ENCODE measurements at regions not wholly inside any gene's neighbourhood (a gene's known extent, or its start where the extent isn't known, plus 50 kb on each side); places are given as distances from the start of the nearest gene placed in this dataset.
A peak's percentile ranks its signal among the peaks of the same experiment; 100 is the strongest.

DNA sequence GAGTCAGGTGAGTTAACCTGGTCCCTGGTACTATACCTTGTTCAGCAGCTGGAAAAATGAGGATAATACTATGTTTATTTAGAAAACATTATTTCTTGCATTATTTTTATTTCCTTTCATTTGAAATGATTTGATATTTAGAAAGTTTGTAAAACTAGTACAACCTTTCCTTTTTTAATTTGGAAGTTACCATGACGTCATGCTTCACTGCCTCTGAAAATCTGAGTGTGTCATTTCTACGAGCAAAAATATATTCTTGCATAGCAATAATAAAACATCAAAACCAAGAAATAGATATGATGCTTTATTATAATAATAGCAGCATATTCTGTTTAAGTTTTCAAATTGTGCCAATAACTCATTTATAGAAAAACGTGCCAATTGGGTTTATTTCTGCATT lies 1445.0 kb upstream of the RAG2 start:
- H3K4me3 ChIP-seq (ENCODE audit: low read depth, low read length), result no peak overlapping the region
- Mint-ChIP-seq H3K27me3 (no peaks in the 10 kb centered on the region), H3K9me3 (peaks cover 0 to 10% (median 3%) of the 10 kb centered on the region in 7 donors), H3K36me3 (no peaks in the 10 kb centered on the region), H3K4me1 (no peaks in the 10 kb centered on the region), H3K27ac (no peak overlapping the region), H3K4me3 (no peak overlapping the region)
- H3K4me1 ChIP-seq (ENCODE audit: control insufficient read depth, insufficient read depth, low read length, poor library complexity, severe bottlenecking), result no peaks in the 10 kb centered on the region
- no peak overlapping the region for H3K27ac ChIP-seq (ENCODE audit: insufficient read depth, low read length, poor library complexity, severe bottlenecking)
- DNase-seq, result no peak
- no peak for ATAC-seq (ENCODE audit: low read depth in 2 of 2)
- no peaks in the 10 kb centered on the region for H3K27me3 ChIP-seq (ENCODE audit: control insufficient read depth, insufficient read depth, low read length)
- H3K36me3 ChIP-seq (ENCODE audit: control insufficient read depth, insufficient read depth, low read length), result no peaks in the 10 kb centered on the region
- H3K9me3 ChIP-seq (ENCODE audit: control insufficient read depth in 2 of 2, low read length in 2 of 2), result peaks cover 4 to 5% of the 10 kb centered on the region in 2 experiments

DNA sequence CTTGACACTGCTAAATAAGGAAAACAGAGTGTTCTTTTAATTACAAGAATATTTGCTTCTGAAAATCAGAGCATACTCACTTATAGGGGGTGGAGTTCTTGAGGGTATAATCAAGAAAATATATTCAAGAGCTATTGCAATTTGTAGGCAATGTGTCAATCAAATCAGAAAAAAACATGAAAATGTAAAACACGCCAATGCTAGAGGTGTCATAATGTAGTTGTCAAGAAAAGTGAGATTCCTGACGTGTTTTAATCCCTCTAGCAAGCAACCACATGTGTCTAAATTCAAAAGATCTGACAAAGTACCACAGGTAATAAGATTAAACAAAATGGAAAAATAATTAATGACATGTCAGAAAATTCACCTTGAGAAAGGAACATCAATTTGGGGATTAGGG lies 1440.7 kb upstream of the RAG2 start:
- H3K4me3 ChIP-seq (ENCODE audit: low read depth, low read length), result no peak overlapping the region
- Mint-ChIP-seq H3K27me3 (no peaks in the 10 kb centered on the region), H3K36me3 (no peaks in the 10 kb centered on the region), H3K27ac (no peak overlapping the region), H3K9me3 (peaks cover 8 to 19% (median 10%) of the 10 kb centered on the region in 7 donors), H3K4me3 (no peak overlapping the region), H3K4me1 (no peaks in the 10 kb centered on the region)
- H3K36me3 ChIP-seq (ENCODE audit: control insufficient read depth, insufficient read depth, low read length), result no peaks in the 10 kb centered on the region
- peaks cover 2 to 4% of the 10 kb centered on the region in 2 experiments for H3K9me3 ChIP-seq (ENCODE audit: control insufficient read depth in 2 of 2, low read length in 2 of 2)
- no peak overlapping the region for H3K27ac ChIP-seq (ENCODE audit: insufficient read depth, low read length, poor library complexity, severe bottlenecking)
- no peak for ATAC-seq (ENCODE audit: low read depth in 2 of 2)
- no peaks in the 10 kb centered on the region for H3K4me1 ChIP-seq (ENCODE audit: control insufficient read depth, insufficient read depth, low read length, poor library complexity, severe bottlenecking)
- no peaks in the 10 kb centered on the region for H3K27me3 ChIP-seq (ENCODE audit: control insufficient read depth, insufficient read depth, low read length)
- no peak for DNase-seq

- no peak overlapping the region for H3K27ac Mint-ChIP-seq
- H3K27ac ChIP-seq (ENCODE audit: insufficient read depth, low read length, poor library complexity, severe bottlenecking), result no peak overlapping the region
- H3K27me3 Mint-ChIP-seq, result no peaks in the 10 kb centered on the region
- no peaks in the 10 kb centered on the region for H3K27me3 ChIP-seq (ENCODE audit: control insufficient read depth, insufficient read depth, low read length)
- no peak for DNase-seq
- no peak for ATAC-seq (ENCODE audit: low read depth in 2 of 2)
- H3K4me3 ChIP-seq (ENCODE audit: low read depth, low read length), result no peak overlapping the region
- no peaks in the 10 kb centered on the region for H3K36me3 Mint-ChIP-seq
- H3K4me3 Mint-ChIP-seq, result no peak overlapping the region
- H3K36me3 ChIP-seq (ENCODE audit: control insufficient read depth, insufficient read depth, low read length), result no peaks in the 10 kb centered on the region
- no peaks in the 10 kb centered on the region for H3K4me1 ChIP-seq (ENCODE audit: control insufficient read depth, insufficient read depth, low read length, poor library complexity, severe bottlenecking)
- peaks cover 6 to 45% (median 14%) of the 10 kb centered on the region in 7 donors for H3K9me3 Mint-ChIP-seq
- H3K4me1 Mint-ChIP-seq, result no peaks in the 10 kb centered on the region
- peaks cover 2 to 13% of the 10 kb centered on the region in 2 experiments for H3K9me3 ChIP-seq (ENCODE audit: control insufficient read depth in 2 of 2, low read length in 2 of 2)
Observed at GRCh38 chr11:38019072-38019775, 1421.2 kb upstream of the RAG2 start.

DNA sequence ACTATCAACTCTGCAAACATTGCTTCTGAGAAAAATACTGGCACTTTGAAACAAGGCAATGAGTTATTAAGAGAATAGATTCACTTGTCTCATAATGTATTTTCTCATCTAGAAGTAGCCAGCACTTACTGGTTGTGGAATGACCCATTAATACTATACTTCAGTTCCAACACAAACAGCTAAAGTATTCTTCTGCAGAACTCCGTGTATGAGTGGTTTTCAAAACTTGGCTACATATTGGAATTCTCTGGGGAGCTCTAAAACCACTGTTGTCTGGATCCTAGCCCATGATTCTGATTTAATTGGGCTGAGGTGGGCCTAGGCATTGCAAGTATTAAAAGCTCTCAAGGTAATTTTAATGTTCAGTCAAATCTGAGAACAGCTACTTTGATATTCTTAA lies 1416.4 kb upstream of the RAG2 start:
- H3K27me3 ChIP-seq (ENCODE audit: control insufficient read depth, insufficient read depth, low read length), result no peaks in the 10 kb centered on the region
- no peaks in the 10 kb centered on the region for H3K4me1 ChIP-seq (ENCODE audit: control insufficient read depth, insufficient read depth, low read length, poor library complexity, severe bottlenecking)
- no peak overlapping the region for H3K4me3 Mint-ChIP-seq
- H3K36me3 ChIP-seq (ENCODE audit: control insufficient read depth, insufficient read depth, low read length), result no peaks in the 10 kb centered on the region
- H3K4me3 ChIP-seq (ENCODE audit: low read depth, low read length), result no peak overlapping the region
- DNase-seq (no peak), ATAC-seq (ENCODE audit: low read depth in 2 of 2) (no peak)
- no peaks in the 10 kb centered on the region for H3K4me1 Mint-ChIP-seq
- peaks cover 2 to 7% of the 10 kb centered on the region in 2 experiments for H3K9me3 ChIP-seq (ENCODE audit: control insufficient read depth in 2 of 2, low read length in 2 of 2)
- peaks cover 1 to 13% (median 6%) of the 10 kb centered on the region in 7 donors for H3K9me3 Mint-ChIP-seq
- H3K27ac ChIP-seq (ENCODE audit: insufficient read depth, low read length, poor library complexity, severe bottlenecking), result no peak overlapping the region
- no peaks in the 10 kb centered on the region for H3K27me3 Mint-ChIP-seq
- no peak overlapping the region for H3K27ac Mint-ChIP-seq
- no peaks in the 10 kb centered on the region for H3K36me3 Mint-ChIP-seq

GRCh38 chr11:38013157-38013556 lies 1415.1 kb upstream of the RAG2 start:
- Mint-ChIP-seq H3K27me3 (no peaks in the 10 kb centered on the region), H3K9me3 (peaks cover 1 to 13% (median 4%) of the 10 kb centered on the region in 7 donors), H3K36me3 (no peaks in the 10 kb centered on the region), H3K4me1 (no peaks in the 10 kb centered on the region), H3K4me3 (peak overlapping the region in 1 of 4 donors; percentile 21), H3K27ac (no peak overlapping the region)
- no peak overlapping the region for H3K4me3 ChIP-seq (ENCODE audit: low read depth, low read length)
- H3K9me3 ChIP-seq (ENCODE audit: control insufficient read depth in 2 of 2, low read length in 2 of 2), result peaks cover 0 to 2% of the 10 kb centered on the region in 2 experiments
- no peak for ATAC-seq (ENCODE audit: low read depth in 2 of 2)
- no peaks in the 10 kb centered on the region for H3K36me3 ChIP-seq (ENCODE audit: control insufficient read depth, insufficient read depth, low read length)
- H3K27ac ChIP-seq (ENCODE audit: insufficient read depth, low read length, poor library complexity, severe bottlenecking), result no peak overlapping the region
- H3K4me1 ChIP-seq (ENCODE audit: control insufficient read depth, insufficient read depth, low read length, poor library complexity, severe bottlenecking), result no peaks in the 10 kb centered on the region
- DNase-seq, result no peak
- H3K27me3 ChIP-seq (ENCODE audit: control insufficient read depth, insufficient read depth, low read length), result no peaks in the 10 kb centered on the region

GRCh38 chr11:38011496-38011895 lies 1413.5 kb upstream of the RAG2 start:
- no peak for ATAC-seq (ENCODE audit: low read depth in 2 of 2)
- H3K27me3 Mint-ChIP-seq, result no peaks in the 10 kb centered on the region
- peaks cover 0 to 2% of the 10 kb centered on the region in 2 experiments for H3K9me3 ChIP-seq (ENCODE audit: control insufficient read depth in 2 of 2, low read length in 2 of 2)
- H3K27me3 ChIP-seq (ENCODE audit: control insufficient read depth, insufficient read depth, low read length), result no peaks in the 10 kb centered on the region
- no peak overlapping the region for H3K4me3 ChIP-seq (ENCODE audit: low read depth, low read length)
- H3K4me1 Mint-ChIP-seq, result no peaks in the 10 kb centered on the region
- H3K27ac ChIP-seq (ENCODE audit: insufficient read depth, low read length, poor library complexity, severe bottlenecking), result no peak overlapping the region
- peaks cover 1 to 13% (median 6%) of the 10 kb centered on the region in 7 donors for H3K9me3 Mint-ChIP-seq
- no peaks in the 10 kb centered on the region for H3K36me3 ChIP-seq (ENCODE audit: control insufficient read depth, insufficient read depth, low read length)
- no peak overlapping the region for H3K4me3 Mint-ChIP-seq
- no peaks in the 10 kb centered on the region for H3K4me1 ChIP-seq (ENCODE audit: control insufficient read depth, insufficient read depth, low read length, poor library complexity, severe bottlenecking)
- no peak for DNase-seq
- H3K27ac Mint-ChIP-seq, result no peak overlapping the region
- no peaks in the 10 kb centered on the region for H3K36me3 Mint-ChIP-seq

GRCh38 chr11:38009932-38010331 lies 1411.9 kb upstream of the RAG2 start:
- Histone ChIP-seq H3K9me3 (ENCODE audit: control insufficient read depth in 2 of 2, low read length in 2 of 2) (no peaks in the 10 kb centered on the region), H3K27ac (ENCODE audit: insufficient read depth, low read length, poor library complexity, severe bottlenecking) (no peak overlapping the region), H3K4me1 (ENCODE audit: control insufficient read depth, insufficient read depth, low read length, poor library complexity, severe bottlenecking) (no peaks in the 10 kb centered on the region), H3K27me3 (ENCODE audit: control insufficient read depth, insufficient read depth, low read length) (no peaks in the 10 kb centered on the region), H3K36me3 (ENCODE audit: control insufficient read depth, insufficient read depth, low read length) (no peaks in the 10 kb centered on the region), H3K4me3 (ENCODE audit: low read depth, low read length) (no peak overlapping the region)
- no peak overlapping the region for H3K4me3 Mint-ChIP-seq
- no peaks in the 10 kb centered on the region for H3K36me3 Mint-ChIP-seq
- no peak overlapping the region for H3K27ac Mint-ChIP-seq
- no peaks in the 10 kb centered on the region for H3K4me1 Mint-ChIP-seq
- DNase-seq (no peak), ATAC-seq (ENCODE audit: low read depth in 2 of 2) (no peak)
- no peaks in the 10 kb centered on the region for H3K27me3 Mint-ChIP-seq
- peaks cover 0 to 17% (median 7%) of the 10 kb centered on the region in 7 donors for H3K9me3 Mint-ChIP-seq

DNA sequence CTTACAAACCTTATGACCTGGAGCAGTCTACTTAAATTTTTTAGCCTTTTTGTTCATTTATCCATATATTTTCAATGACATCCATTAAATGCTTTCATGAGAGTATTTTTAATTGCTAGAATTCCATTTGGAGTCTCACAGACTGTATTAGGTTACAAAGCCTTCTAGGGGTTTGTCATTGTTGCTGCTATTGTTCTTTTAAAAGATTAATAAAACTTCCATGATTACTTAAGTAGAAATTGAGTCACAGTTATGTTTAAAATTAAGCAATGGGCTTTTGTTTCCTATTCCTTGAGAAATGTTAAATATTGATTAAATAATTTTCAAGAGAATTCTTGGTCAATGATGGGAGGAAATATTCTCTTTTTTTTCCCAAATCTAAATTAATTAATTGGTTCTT lies 1408.4 kb upstream of the RAG2 start:
- Histone ChIP-seq H3K27ac (ENCODE audit: insufficient read depth, low read length, poor library complexity, severe bottlenecking) (no peak overlapping the region), H3K4me1 (ENCODE audit: control insufficient read depth, insufficient read depth, low read length, poor library complexity, severe bottlenecking) (no peaks in the 10 kb centered on the region), H3K9me3 (ENCODE audit: control insufficient read depth in 2 of 2, low read length in 2 of 2) (no peaks in the 10 kb centered on the region), H3K4me3 (ENCODE audit: low read depth, low read length) (no peak overlapping the region), H3K36me3 (ENCODE audit: control insufficient read depth, insufficient read depth, low read length) (no peaks in the 10 kb centered on the region), H3K27me3 (ENCODE audit: control insufficient read depth, insufficient read depth, low read length) (no peaks in the 10 kb centered on the region)
- Mint-ChIP-seq H3K27ac (no peak overlapping the region), H3K9me3 (peaks cover 4 to 26% (median 9%) of the 10 kb centered on the region in 7 donors), H3K4me3 (no peak overlapping the region), H3K36me3 (no peaks in the 10 kb centered on the region), H3K4me1 (no peaks in the 10 kb centered on the region), H3K27me3 (no peaks in the 10 kb centered on the region)
- ATAC-seq (ENCODE audit: low read depth in 2 of 2) (no peak), DNase-seq (no peak)
